IPS-11a (cell line): ENCODE measurements at regions not wholly inside any gene's neighbourhood (a gene's known extent, or its start where the extent isn't known, plus 50 kb on each side); places are given as distances from the start of the nearest gene placed in this dataset.
"Not testable (repeated sequence)": the region's sequence is repeated elsewhere in the genome, so short reads cannot be mapped to it uniquely, and the experiment has no call there.

Source experiments
- H3K4me3 ChIP-seq: one replicate; pipeline ENCODE4 v1.5.1; 2013; ENCODE audit warnings: low read depth, low read length, control low read depth

- no peak overlapping the region for H3K4me3 ChIP-seq
These were observed 676.0 kb downstream of the PLA2G4A start for GRCh38 chr1:187504779-187505178.

DNA sequence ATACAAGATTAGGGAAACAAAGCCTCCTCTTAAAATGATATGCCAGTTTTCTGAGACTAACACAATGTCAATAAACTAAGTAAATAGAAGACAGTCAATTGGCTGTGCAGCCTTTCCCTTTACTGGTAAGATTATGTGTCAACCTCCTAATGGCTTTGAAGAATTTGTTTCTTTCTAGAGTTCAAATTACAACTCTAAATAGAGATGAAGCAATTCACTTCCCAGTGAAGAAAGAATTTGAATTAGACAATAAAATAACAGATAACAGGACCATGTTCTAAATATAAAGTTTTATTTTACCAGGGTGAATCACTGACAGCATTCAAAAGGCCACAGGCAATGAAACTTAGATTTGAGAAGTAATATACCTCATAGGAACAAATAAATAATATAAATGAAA is 680.3 kb downstream of the PLA2G4A start:
- H3K4me3 ChIP-seq = no peak overlapping the region

GRCh38 chr1:187513190-187513589 is 684.4 kb downstream of the PLA2G4A start:
- no peak overlapping the region for H3K4me3 ChIP-seq

GRCh38 chr1:187514110-187514509 is 685.4 kb downstream of the PLA2G4A start:
- no peak overlapping the region for H3K4me3 ChIP-seq

DNA sequence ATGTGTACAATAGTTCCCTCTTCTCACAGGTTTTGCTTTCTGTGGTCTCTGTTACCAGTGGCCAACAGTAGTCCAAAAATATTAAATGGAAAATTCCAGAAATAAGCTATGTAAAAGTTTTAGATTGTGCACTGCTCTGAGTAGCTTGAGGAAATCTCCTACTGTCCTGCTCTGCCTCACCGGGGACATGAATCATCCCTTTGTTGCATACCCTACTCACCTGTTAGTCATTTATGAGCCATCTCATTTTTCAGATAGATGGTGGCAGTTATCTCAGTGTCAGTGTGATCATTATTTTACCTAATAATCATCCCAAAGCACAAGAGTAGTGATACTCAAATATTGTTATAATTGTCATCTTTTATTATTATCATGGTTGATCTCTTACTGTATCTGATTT is 688.1 kb downstream of the PLA2G4A start:
- H3K4me3 ChIP-seq = no peak overlapping the region

- no peak overlapping the region for H3K4me3 ChIP-seq
These were observed 688.8 kb downstream of the PLA2G4A start for GRCh38 chr1:187517546-187517945.

GRCh38 chr1:187527346-187527745 is 698.6 kb downstream of the PLA2G4A start:
- H3K4me3 ChIP-seq = no peak overlapping the region

GRCh38 chr1:187537936-187538335 is 709.2 kb downstream of the PLA2G4A start:
- H3K4me3 ChIP-seq = no peak overlapping the region

DNA sequence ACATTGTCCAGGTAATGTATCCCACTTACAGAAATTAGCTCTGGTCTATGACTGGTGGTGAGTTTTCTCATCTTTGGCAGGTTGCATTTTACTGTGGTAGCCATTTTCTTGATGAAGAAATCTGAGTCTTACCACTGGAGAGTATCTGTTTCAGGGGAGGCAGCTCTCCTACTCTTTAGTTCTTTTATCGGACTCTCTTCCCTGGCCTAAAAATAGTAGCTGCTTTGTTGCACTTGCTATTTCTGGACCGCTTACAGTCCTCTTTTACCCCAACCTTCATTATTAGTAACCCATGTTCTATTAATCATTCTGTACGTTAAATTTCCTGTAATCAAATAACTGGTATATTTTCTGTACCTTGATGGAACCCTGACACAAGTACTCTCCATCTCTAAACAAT is 720.8 kb downstream of the PLA2G4A start:
- no peak overlapping the region for H3K4me3 ChIP-seq

GRCh38 chr1:187551061-187551460 is 722.3 kb downstream of the PLA2G4A start:
- no peak overlapping the region for H3K4me3 ChIP-seq

GRCh38 chr1:187563191-187563590 is 734.4 kb downstream of the PLA2G4A start:
- no peak overlapping the region for H3K4me3 ChIP-seq

- H3K4me3 ChIP-seq = no peak overlapping the region
These were observed 737.6 kb downstream of the PLA2G4A start for GRCh38 chr1:187566354-187566753.

DNA sequence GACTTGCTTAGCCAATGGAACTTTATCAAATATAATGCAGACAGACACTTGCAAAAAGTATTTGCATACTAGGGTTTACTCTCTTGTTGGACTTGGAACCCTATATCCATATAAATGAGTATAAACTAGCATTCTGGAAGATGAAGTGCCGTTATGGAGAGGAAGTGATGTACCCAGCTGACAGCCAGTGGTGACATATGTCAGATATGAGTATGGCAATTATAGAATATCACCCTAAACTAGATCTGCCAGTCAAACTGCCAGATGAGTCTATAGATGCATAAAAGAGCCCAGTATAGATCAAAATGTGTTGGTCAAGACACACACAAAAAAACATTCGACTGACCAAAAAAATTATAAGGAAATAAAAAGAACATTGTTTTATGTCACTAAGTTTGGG is 739.3 kb downstream of the PLA2G4A start:
- H3K4me3 ChIP-seq = no peak overlapping the region

- H3K4me3 ChIP-seq = no peak overlapping the region
These were observed 741.4 kb downstream of the PLA2G4A start for GRCh38 chr1:187570166-187570565.

- no peak overlapping the region for H3K4me3 ChIP-seq
These were observed 748.9 kb downstream of the PLA2G4A start for GRCh38 chr1:187577610-187578009.

DNA sequence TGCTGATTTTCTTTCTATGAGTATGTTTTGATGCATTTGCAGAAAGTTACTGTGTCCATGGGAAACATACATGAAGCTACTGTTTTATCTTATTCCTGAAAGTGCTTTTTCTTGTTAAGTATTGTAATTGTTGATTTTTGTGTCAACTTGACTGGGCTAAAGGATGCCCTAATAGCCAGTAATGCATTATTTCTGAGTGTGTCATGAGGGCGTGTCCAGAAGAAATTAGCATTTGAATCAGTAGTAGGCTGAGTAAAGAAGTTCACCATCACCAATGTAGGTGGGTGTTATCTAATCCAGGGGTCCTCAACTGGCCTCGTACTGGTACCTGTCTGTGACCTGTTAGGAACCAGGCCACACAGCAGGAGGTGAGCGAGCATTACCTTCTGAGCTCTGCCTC is 760.2 kb downstream of the PLA2G4A start:
- H3K4me3 ChIP-seq = no peak overlapping the region

DNA sequence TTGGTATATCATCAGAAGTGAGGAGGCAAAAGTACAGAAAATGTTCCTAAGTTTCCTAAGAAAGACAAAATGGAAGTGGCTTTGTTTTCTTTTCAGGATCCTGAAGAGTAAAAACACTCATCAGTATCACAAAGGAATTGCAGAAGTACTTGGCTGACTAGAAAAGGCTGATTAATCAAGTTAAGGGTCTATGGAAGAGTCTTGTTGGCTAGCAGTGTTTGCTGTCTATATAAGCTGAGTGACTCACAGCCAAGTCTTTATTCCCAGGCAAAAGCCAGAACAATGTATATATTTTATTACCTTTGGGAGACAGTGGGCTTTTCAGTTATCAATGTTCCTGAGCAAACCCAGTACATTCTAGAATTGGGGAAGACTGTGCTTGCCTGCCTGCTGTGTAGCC is 777.0 kb downstream of the PLA2G4A start:
- no peak overlapping the region for H3K4me3 ChIP-seq

DNA sequence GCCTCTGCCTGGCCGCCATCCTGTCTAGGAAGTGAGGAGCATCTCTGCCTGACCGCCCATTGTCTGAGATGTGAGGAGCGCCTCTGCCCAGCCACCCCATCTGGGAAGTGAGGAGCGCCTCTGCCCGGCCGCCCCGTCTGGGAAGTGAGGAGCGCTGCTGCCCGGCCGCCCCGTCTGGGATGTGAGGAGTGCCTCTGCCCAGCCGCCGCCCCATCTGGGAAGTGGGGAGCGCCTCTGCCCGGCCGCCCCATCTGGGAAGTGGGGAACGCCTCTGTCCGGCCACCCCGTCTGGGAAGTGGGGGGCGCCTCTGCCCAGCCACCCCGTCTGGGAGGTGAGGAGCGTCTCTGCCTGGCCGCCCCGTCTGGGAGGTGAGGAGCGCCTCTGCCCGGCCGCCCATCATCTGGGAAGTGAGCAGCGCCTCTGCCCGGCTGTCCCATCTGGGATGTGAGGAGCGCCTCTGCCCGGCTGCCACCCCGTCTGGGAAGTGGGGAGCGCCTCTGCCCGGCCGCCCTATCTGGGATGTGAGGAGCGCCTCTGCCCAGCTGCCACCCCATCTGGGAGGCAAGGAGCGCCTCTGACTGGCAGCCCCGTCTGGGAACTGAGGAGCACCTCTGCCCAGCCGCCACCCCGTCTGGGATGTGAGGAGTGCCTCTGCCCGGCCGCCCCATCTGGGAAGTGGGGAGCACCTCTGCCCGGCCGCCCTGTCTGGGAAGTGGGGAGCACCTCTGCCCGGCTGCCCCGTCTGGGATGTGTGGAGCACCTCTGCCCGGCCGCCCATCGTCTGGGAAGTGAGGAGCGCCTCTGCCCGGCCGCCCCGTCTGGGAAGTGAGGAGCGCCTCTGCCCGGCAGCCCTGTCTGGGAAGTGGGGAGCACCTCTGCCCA is 787.3 kb downstream of the PLA2G4A start:
- not testable (repeated sequence) for H3K4me3 ChIP-seq

DNA sequence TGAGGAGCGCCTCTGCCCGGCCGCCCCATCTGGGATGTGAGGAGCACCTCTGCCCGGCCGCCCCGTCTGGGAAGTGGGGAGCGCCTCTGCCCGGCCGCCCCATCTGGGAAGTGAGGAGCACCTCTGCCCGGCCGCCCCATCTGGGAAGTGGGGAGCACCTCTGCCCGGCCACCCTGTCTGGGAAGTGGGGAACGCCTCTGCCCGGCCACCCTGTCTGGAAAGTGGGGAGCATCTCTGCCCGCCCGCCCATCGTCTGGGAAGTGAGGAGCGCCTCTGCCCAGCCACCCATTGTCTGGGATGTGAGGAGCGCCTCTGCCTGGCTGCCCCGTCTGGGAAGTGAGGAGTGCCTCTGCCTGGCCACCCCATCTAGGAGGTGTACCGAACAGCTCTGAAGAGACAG is 788.1 kb downstream of the PLA2G4A start:
- H3K4me3 ChIP-seq = not testable (repeated sequence)

DNA sequence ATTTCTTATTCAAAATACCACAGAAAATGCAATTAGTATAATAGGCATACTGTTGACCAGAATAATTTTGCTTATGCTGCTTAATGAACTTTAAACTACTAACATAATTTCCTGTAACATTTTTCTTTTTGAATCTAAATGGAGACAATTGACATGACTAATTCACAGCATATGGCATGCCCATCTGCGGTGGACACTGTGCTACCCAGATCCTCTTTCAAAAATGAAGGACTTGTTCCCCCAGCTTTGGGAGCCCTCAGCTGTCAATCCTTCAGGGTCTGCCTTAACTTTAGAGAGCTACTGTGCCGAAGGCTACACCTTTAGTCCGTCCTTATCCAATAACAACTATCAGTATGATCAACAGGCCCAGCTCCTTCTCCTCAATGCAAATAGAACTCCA is 789.0 kb downstream of the PLA2G4A start:
- H3K4me3 ChIP-seq = no peak overlapping the region

DNA sequence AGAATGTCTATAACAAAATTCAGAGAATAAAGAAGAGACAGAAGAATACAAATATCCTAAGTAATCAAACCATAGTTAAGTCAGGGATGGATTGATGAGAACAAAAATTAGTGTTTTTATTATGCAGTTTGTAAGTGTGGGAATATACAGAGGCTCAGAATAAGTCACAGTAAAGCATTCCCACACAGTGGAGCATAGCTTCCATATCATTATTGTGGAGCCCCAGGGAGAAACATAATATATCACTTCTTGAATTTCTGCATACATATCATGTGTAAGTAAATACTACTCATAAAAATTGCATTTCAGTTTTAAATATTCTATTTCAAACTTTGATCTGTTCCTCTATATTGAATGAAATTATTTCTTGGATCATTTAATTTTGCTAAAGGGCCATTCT is 790.4 kb downstream of the PLA2G4A start:
- H3K4me3 ChIP-seq = no peak overlapping the region

DNA sequence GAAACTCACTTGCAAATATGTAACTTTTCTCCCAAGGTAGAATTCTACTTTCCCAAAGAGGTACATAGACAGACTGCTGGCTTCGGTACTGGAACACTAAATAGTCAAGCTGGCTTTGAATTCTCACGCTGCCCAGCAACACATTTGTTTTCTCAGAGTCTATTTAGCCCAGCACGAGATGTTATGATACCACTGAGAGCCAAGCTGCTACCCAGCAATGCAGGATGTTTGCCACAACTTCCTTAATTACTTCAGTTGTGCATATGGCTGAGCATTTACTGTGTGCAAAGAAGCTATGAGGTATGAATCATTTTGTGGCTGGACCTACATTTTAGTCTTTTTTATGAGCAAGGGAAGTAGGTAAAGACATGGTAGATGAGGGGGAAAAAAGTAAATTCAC is 793.2 kb downstream of the PLA2G4A start:
- no peak overlapping the region for H3K4me3 ChIP-seq

GRCh38 chr1:187622545-187622944 is 793.8 kb downstream of the PLA2G4A start:
- H3K4me3 ChIP-seq = no peak overlapping the region
